Smooth muscle cell (in vitro differentiated cells): ENCODE measurements at regions not wholly inside any gene's neighbourhood (a gene's known extent, or its start where the extent isn't known, plus 50 kb on each side); places are given as distances from the start of the nearest gene placed in this dataset.

ENCODE experiments used
- DNase-seq: peaks from one replicate; lab custom pipeline; 2025; ENCODE audit not compliant: unreplicated experiment; lab: John Stamatoyannopoulos, UW
- H2AFZ ChIP-seq: fragments of 200-600 bp; sonication (generic); 2 replicates; pipeline ENCODE4 v1.6.0; 2016; ENCODE audit warnings: antibody characterized with exemption, low read depth, mild to moderate bottlenecking
- H3F3A ChIP-seq: fragments of 200-600 bp; sonication (generic); 2 replicates; pipeline ENCODE4 v1.6.0; 2017; ENCODE audit warnings: antibody characterized with exemption, low read depth
- H3K27ac ChIP-seq: fragments of 200-600 bp; sonication (generic); 2 replicates; pipeline ENCODE4 v1.5.1; 2016; ENCODE audit warnings: low read depth, mild to moderate bottlenecking
- H3K27me3 ChIP-seq: fragments of 200-600 bp; sonication (generic); 2 replicates; pipeline ENCODE4 v1.6.1; 2016; ENCODE audit warnings: low read depth, mild to moderate bottlenecking
- H3K36me3 ChIP-seq: fragments of 200-600 bp; sonication (generic); 2 replicates; pipeline ENCODE4 v1.5.1; 2016; ENCODE audit warnings: low read depth
- H3K4me1 ChIP-seq: fragments of 200-600 bp; sonication (generic); 2 replicates; pipeline ENCODE4 v1.5.1; 2016; ENCODE audit warnings: low read depth
- H3K4me2 ChIP-seq: fragments of 200-600 bp; sonication (generic); 2 replicates; pipeline ENCODE4 v1.6.0; 2016; ENCODE audit warnings: mild to moderate bottlenecking
- H3K4me3 ChIP-seq: fragments of 200-600 bp; sonication (generic); 2 replicates; pipeline ENCODE4 v1.5.1; 2016; ENCODE audit warnings: mild to moderate bottlenecking
- H3K79me2 ChIP-seq: fragments of 200-600 bp; sonication (generic); 2 replicates; pipeline ENCODE4 v1.6.0; 2016; ENCODE audit warnings: low read depth, mild to moderate bottlenecking
- H3K9ac ChIP-seq: fragments of 200-600 bp; sonication (generic); 2 replicates; pipeline ENCODE4 v1.6.0; 2016; ENCODE audit warnings: low read depth
- H3K9me3 ChIP-seq: fragments of 200-600 bp; sonication (generic); replicated peaks from 2 replicates; pipeline ENCODE4 v1.5.1; 2016; ENCODE audit warnings: low read depth
- H4K20me1 ChIP-seq: fragments of 200-600 bp; sonication (generic); 2 replicates; pipeline ENCODE4 v1.6.0; 2016; ENCODE audit warnings: low read depth
- WGBS: methylation state at CpG from one replicate; pipeline ENCODE4 v1.1.7; 2016; ENCODE audit warnings: low lambda C conversion rate; 5-methylcytosine and 5-hydroxymethylcytosine counted together
- TF ChIP-seq, protein P1 (sequence below): fragments of 200-600 bp; sonication (generic); IDR thresholded peaks from 2 replicates; pipeline ENCODE4 v1.5.1; 2017; ENCODE audit warnings: borderline replicate concordance, mild to moderate bottlenecking, antibody characterized with exemption; ENCODE audit not compliant: insufficient read depth, poor library complexity, severe bottlenecking

DNA sequence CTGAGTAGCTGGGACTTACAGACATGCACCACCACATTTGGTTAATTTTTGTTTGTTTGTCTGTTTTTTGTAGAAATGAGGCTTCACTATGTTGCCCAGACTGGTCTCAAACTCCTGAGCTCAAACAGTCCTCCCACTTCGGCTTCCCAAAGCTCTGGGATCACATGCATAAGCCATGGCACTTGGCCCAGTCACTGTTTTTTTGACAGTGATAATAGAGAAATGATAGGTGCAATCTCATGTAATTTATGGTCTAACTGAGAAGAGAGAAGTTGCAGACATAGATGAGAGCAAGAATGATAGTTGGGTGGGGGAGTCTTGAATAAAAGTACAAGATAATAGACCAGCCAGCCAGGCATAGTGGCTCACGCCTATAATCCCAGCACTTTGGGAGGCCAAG is 89.7 kb upstream of the TNRC6A start:
- H4K20me1 ChIP-seq, result no peaks in the 10 kb centered on the region
- H3K79me2 ChIP-seq, result no peaks in the 10 kb centered on the region

DNA sequence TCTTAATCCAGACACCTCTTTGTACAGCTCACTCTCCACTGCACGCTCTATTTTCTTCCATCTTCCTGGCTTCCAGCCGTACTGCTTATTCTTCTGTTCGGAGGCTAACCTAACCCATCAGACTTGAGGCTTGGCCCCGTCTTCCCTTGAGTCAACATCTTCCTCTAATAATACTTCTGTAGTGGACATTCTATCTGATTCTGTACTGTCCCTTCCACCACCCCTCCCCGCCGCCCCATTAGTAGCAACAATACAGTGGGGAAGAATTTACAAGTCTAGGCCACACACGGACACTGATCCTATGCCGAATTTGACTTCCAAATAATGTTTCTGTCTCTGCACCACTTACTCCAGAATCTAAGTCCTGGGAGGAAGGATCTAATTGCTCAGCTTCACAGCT is 86.0 kb upstream of the TNRC6A start:
- Histone ChIP-seq H3K36me3 (no peaks in the 10 kb centered on the region), H2AFZ (no peak overlapping the region), H3F3A (no peaks in the 10 kb centered on the region), H3K27me3 (no peaks in the 10 kb centered on the region), H3K4me1 (peaks cover 6% of the 10 kb centered on the region), H3K9me3 (no peaks in the 10 kb centered on the region), H3K79me2 (no peaks in the 10 kb centered on the region), H3K27ac (no peak overlapping the region), H3K4me3 (no peak overlapping the region), H3K9ac (no peak overlapping the region), H3K4me2 (no peak overlapping the region), H4K20me1 (no peaks in the 10 kb centered on the region)
- no peak for DNase-seq
- WGBS, result 89% methylated on average over 8 of the region's 8 CpGs
- TF ChIP-seq, protein P1, sequence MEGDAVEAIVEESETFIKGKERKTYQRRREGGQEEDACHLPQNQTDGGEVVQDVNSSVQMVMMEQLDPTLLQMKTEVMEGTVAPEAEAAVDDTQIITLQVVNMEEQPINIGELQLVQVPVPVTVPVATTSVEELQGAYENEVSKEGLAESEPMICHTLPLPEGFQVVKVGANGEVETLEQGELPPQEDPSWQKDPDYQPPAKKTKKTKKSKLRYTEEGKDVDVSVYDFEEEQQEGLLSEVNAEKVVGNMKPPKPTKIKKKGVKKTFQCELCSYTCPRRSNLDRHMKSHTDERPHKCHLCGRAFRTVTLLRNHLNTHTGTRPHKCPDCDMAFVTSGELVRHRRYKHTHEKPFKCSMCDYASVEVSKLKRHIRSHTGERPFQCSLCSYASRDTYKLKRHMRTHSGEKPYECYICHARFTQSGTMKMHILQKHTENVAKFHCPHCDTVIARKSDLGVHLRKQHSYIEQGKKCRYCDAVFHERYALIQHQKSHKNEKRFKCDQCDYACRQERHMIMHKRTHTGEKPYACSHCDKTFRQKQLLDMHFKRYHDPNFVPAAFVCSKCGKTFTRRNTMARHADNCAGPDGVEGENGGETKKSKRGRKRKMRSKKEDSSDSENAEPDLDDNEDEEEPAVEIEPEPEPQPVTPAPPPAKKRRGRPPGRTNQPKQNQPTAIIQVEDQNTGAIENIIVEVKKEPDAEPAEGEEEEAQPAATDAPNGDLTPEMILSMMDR, result no peak

More for the DNA sequence above, 89.7 kb upstream of the TNRC6A start:
- no peak overlapping the region for H3K27ac ChIP-seq
- TF ChIP-seq, protein P1, result no peak
- H3K4me2 ChIP-seq, result no peak overlapping the region
- H3K27me3 ChIP-seq, result no peaks in the 10 kb centered on the region
- no peak overlapping the region for H3K4me3 ChIP-seq
- no peaks in the 10 kb centered on the region for H3K36me3 ChIP-seq
- H3K4me1 ChIP-seq, result peaks cover 4% of the 10 kb centered on the region
- H3F3A ChIP-seq, result no peaks in the 10 kb centered on the region
- 68% methylated on average over 2 of the region's 2 CpGs for WGBS
- H3K9me3 ChIP-seq, result no peaks in the 10 kb centered on the region
- no peak for DNase-seq
- H2AFZ ChIP-seq, result no peak overlapping the region
- H3K9ac ChIP-seq, result no peak overlapping the region

DNA sequence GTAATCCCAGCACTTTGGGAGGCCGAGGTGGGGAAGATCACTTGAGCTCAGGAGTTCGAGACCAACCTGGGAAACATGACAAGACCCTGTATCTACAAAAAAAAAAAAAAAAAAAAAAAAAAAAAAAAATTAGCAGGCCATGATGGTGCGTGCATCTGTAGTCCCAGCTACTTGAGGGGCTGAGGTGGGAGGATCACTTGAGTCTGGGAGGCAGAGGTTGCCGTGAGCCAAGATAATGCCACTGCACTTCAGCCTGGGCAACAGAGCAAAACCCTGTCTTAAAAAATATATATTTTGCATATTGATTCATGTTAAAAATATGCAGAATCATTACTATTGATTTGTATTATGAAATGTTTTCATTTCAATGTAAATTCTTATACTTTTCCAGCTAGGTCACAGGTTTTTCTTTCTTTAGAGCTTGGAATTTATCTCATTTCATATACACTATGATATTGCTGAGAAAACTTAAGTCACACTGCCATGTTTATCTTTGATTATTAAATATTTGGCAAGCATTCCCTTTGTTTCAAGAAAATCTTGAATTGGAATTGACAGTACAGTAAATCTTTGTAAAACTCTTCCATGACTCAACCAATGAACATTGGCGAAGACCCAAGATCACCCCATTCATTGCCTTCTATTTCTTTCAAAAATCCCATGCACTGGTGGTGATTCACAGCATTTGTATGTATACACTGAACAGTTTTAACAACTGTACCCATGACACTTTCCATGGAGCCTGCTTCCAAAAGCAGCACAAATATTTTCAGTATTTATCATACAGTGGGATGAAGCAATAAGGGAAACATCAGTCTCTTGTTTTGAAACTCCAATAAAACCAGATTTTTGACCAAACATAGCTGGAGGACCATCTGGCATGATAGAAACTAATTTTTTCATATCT is 83.5 kb upstream of the TNRC6A start:
- H3K36me3 ChIP-seq, result no peaks in the 10 kb centered on the region
- H3K79me2 ChIP-seq, result no peaks in the 10 kb centered on the region
- H3K4me1 ChIP-seq, result peaks cover 6% of the 10 kb centered on the region
- TF ChIP-seq, protein P1, result no peak
- H3F3A ChIP-seq, result no peaks in the 10 kb centered on the region
- no peaks in the 10 kb centered on the region for H4K20me1 ChIP-seq
- no peaks in the 10 kb centered on the region for H3K27me3 ChIP-seq
- 68% methylated on average over 5 of the region's 5 CpGs for WGBS
- H3K4me3 ChIP-seq, result no peak overlapping the region
- H3K27ac ChIP-seq, result peak overlapping the region; percentile 92
- no peak overlapping the region for H2AFZ ChIP-seq
- no peaks in the 10 kb centered on the region for H3K9me3 ChIP-seq
- peak overlapping the region; percentile 74 for H3K4me2 ChIP-seq
- H3K9ac ChIP-seq, result peak overlapping the region; percentile 61
- no peak for DNase-seq

DNA sequence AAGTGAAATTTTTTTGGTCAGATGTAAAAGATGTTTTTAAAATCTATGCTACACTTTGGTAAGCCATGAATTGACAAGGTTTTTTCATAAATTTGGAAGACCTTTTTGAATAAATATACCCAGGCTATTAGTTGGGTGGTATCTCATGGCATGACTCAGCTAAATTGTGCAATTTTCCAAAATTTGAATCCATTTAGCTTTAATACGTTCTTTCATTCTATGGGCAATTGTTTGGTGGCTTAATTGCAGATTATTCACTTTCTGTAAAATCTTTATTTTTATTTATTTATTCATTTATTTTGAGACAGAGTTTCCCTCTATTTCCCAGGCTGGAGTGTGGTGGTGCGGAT is 82.8 kb upstream of the TNRC6A start:
- Histone ChIP-seq H3K4me3 (no peak overlapping the region), H3K9ac (peak overlapping the region; percentile 24), H3K36me3 (no peaks in the 10 kb centered on the region), H3K27ac (peak overlapping the region; percentile 92), H4K20me1 (no peaks in the 10 kb centered on the region), H3K27me3 (no peaks in the 10 kb centered on the region), H3F3A (no peaks in the 10 kb centered on the region), H2AFZ (no peak overlapping the region), H3K9me3 (no peaks in the 10 kb centered on the region), H3K4me1 (peaks cover 6% of the 10 kb centered on the region), H3K79me2 (no peaks in the 10 kb centered on the region), H3K4me2 (peak overlapping the region; percentile 16)
- no peak for DNase-seq
- 51% methylated on average over 2 of the region's 2 CpGs for WGBS
- TF ChIP-seq, protein P1, result no peak
